ENCODE measurements at regions not wholly inside any gene's neighbourhood (a gene's known extent, or its start where the extent isn't known, plus 50 kb on each side); places are given as distances from the start of the nearest gene placed in this dataset.

GRCh38 chr12:127526925-127527324, 740.0 kb upstream of the TMEM132C start:
- Histone ChIP-seq H3K27ac (no peak overlapping the region), H3K9me3 (no peaks in the 10 kb centered on the region), H3K4me1 (no peaks in the 10 kb centered on the region), H3K4me3 (no peak overlapping the region), H3K36me3 (no peaks in the 10 kb centered on the region), H3K27me3 (no peaks in the 10 kb centered on the region)
- intact Hi-C loops (cut with DNase I), result no loop called here
- ATAC-seq (no peak), DNase-seq (no peak)
- no peak for TF ChIP-seq CTCF (IDR thresholded peaks at IDR 0.05)

- no peaks in the 10 kb centered on the region for H3K4me1 ChIP-seq
- no peaks in the 10 kb centered on the region for H3K36me3 ChIP-seq
- no peak overlapping the region for H3K4me3 ChIP-seq
- no peak overlapping the region for H3K27ac ChIP-seq
- TF ChIP-seq CTCF (IDR thresholded peaks at IDR 0.05), result no peak
- DNase-seq (no peak), ATAC-seq (no peak)
- intact Hi-C loops (cut with DNase I), result no loop called here
- H3K9me3 ChIP-seq, result no peaks in the 10 kb centered on the region
- no peaks in the 10 kb centered on the region for H3K27me3 ChIP-seq
Measured at GRCh38 chr12:127528551-127528950, 738.4 kb upstream of the TMEM132C start.

- Histone ChIP-seq H3K27ac (no peak overlapping the region), H3K27me3 (no peaks in the 10 kb centered on the region), H3K36me3 (no peaks in the 10 kb centered on the region), H3K4me3 (no peak overlapping the region), H3K9me3 (no peaks in the 10 kb centered on the region), H3K4me1 (no peaks in the 10 kb centered on the region)
- DNase-seq (no peak), ATAC-seq (no peak)
- no peak for TF ChIP-seq CTCF (IDR thresholded peaks at IDR 0.05)
- intact Hi-C loops (cut with DNase I), result no loop called here
Measured at GRCh38 chr12:127531542-127531941, 735.4 kb upstream of the TMEM132C start.

GRCh38 chr12:127533353-127533752, 733.6 kb upstream of the TMEM132C start:
- no peaks in the 10 kb centered on the region for H3K9me3 ChIP-seq
- ATAC-seq (no peak), DNase-seq (no peak)
- TF ChIP-seq CTCF (IDR thresholded peaks at IDR 0.05), result no peak
- H3K4me3 ChIP-seq, result no peak overlapping the region
- H3K27me3 ChIP-seq, result no peaks in the 10 kb centered on the region
- intact Hi-C loops (cut with DNase I), result no loop called here
- no peaks in the 10 kb centered on the region for H3K36me3 ChIP-seq
- H3K27ac ChIP-seq, result no peak overlapping the region
- H3K4me1 ChIP-seq, result no peaks in the 10 kb centered on the region

- ATAC-seq (no peak), DNase-seq (no peak)
- no peak for TF ChIP-seq CTCF (IDR thresholded peaks at IDR 0.05)
Measured at GRCh38 chr12:127536833-127537428, 730.0 kb upstream of the TMEM132C start.

DNA sequence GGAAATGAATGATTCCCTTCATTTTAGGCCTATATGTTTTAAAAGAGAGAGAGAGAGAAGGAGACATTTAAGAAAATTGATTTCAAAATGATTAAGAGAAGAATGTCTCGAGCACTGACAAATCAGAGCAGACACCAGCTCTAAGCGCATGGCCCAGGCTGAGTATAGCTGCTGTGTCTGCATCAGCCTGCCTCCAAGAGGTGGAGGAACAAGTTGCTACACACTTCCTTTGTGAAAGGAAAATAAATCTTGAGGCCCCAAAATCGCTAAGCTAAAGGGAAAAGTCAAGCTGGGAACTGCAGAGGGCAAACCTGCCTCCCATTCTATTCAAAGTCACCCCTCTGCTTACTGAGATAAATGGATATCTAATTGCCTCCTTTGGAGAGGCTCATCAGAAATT, 728.7 kb upstream of the TMEM132C start:
- intact Hi-C loops (cut with DNase I), result no loop called here
- Histone ChIP-seq H3K36me3 (no peaks in the 10 kb centered on the region), H3K27ac (no peak overlapping the region), H3K27me3 (no peaks in the 10 kb centered on the region), H3K4me3 (no peak overlapping the region), H3K9me3 (no peaks in the 10 kb centered on the region), H3K4me1 (no peaks in the 10 kb centered on the region)
- DNase-seq, result no peak
- TF ChIP-seq CTCF (IDR thresholded peaks at IDR 0.05), result no peak
- no peak for ATAC-seq

More at GRCh38 chr12:127536833-127537428, 730.0 kb upstream of the TMEM132C start:
- intact Hi-C loops (cut with DNase I), result no loop called here
- no peaks in the 10 kb centered on the region for H3K27me3 ChIP-seq
- H3K27ac ChIP-seq, result no peak overlapping the region
- no peaks in the 10 kb centered on the region for H3K9me3 ChIP-seq
- no peaks in the 10 kb centered on the region for H3K4me1 ChIP-seq
- H3K4me3 ChIP-seq, result no peak overlapping the region
- no peaks in the 10 kb centered on the region for H3K36me3 ChIP-seq

Data from upper lobe of right lung (tissue), 1 donor.